ENCODE measurements at regions not wholly inside any gene's neighbourhood (a gene's known extent, or its start where the extent isn't known, plus 50 kb on each side); places are given as distances from the start of the nearest gene placed in this dataset.

GRCh38 chr10:3926258-3926657 is 141.2 kb upstream of the KLF6 start:
- H4K20me1 ChIP-seq (ENCODE audit: insufficient read depth) = no peaks in the 10 kb centered on the region
- CTCF ChIA-PET = no interaction called here
- no peaks in the 10 kb centered on the region for H3K9me2 ChIP-seq (ENCODE audit: insufficient read depth)
- no peaks in the 10 kb centered on the region for H3K36me3 ChIP-seq (ENCODE audit: low read depth)
- intact Hi-C loops (cut with micrococcal nuclease; ENCODE audit: unreplicated experiment) = no loop called here
- H3F3A ChIP-seq (ENCODE audit: insufficient read depth, low read depth) = 0 out of 2 replicates have a peak, but pooled peaks cover 6% of the 10 kb centered on the region
- no TSS peak for BruUV-seq (replicated peaks)
- no peak overlapping the region for H3K27ac ChIP-seq
- no peak overlapping the region for H3K4me2 ChIP-seq
- TF ChIP-seq EZH2 (IDR thresholded peaks at IDR 0.05; ENCODE audit: low read depth) = no peak
- no peak for TF ChIP-seq CTCF (conservative IDR thresholded peaks at IDR 0.05)
- POLR2A ChIA-PET (ENCODE audit: unreplicated experiment) = no interaction called here
- no peak overlapping the region for H3K4me3 ChIP-seq
- no peaks in the 10 kb centered on the region; the same call in 1 of the 2 replicates for H3K4me1 ChIP-seq (replicated peaks; ENCODE audit: insufficient read depth)
- H2AFZ ChIP-seq = no peak overlapping the region
- DNase-seq = no peak
- H3K27me3 ChIP-seq (ENCODE audit: insufficient read depth, low read depth) = no peaks in the 10 kb centered on the region
- no peaks in the 10 kb centered on the region for H3K79me2 ChIP-seq (ENCODE audit: low read depth)
- no peaks in the 10 kb centered on the region for H3K9me3 ChIP-seq (ENCODE audit: insufficient read depth, low read depth)

GRCh38 chr10:3925184-3925583 is 140.2 kb upstream of the KLF6 start:
- POLR2A ChIA-PET (ENCODE audit: unreplicated experiment) = no interaction called here
- TF ChIP-seq EZH2 (IDR thresholded peaks at IDR 0.05; ENCODE audit: low read depth) (no peak), CTCF (conservative IDR thresholded peaks at IDR 0.05) (no peak)

GRCh38 chr10:3924344-3924743 is 139.3 kb upstream of the KLF6 start:
- Histone ChIP-seq H3F3A (ENCODE audit: insufficient read depth, low read depth) (0 out of 2 replicates have a peak, but pooled peaks cover 6% of the 10 kb centered on the region), H3K4me1 (replicated peaks; ENCODE audit: insufficient read depth) (no peaks in the 10 kb centered on the region; the same call in 1 of the 2 replicates), H3K36me3 (ENCODE audit: low read depth) (no peaks in the 10 kb centered on the region), H3K79me2 (ENCODE audit: low read depth) (no peaks in the 10 kb centered on the region), H2AFZ (no peak overlapping the region), H3K27ac (peak overlapping the region; percentile 58), H4K20me1 (ENCODE audit: insufficient read depth) (no peaks in the 10 kb centered on the region), H3K4me3 (no peak overlapping the region), H3K4me2 (no peak overlapping the region), H3K9me3 (ENCODE audit: insufficient read depth, low read depth) (no peaks in the 10 kb centered on the region), H3K27me3 (ENCODE audit: insufficient read depth, low read depth) (no peaks in the 10 kb centered on the region), H3K9me2 (ENCODE audit: insufficient read depth) (no peaks in the 10 kb centered on the region)
- TF ChIP-seq CTCF (conservative IDR thresholded peaks at IDR 0.05) (no peak), EZH2 (IDR thresholded peaks at IDR 0.05; ENCODE audit: low read depth) (no peak)
- POLR2A ChIA-PET (ENCODE audit: unreplicated experiment) = interaction anchor here (0.6 kb wide), 1 partner anchor 459 kb away, joined by 4 read pairs; no protein-coding TSS in a partner anchor
- peak; percentile 10 to 64 for DNase-seq
- CTCF ChIA-PET = no interaction called here
- no TSS peak for BruUV-seq (replicated peaks)
- intact Hi-C loops (cut with micrococcal nuclease; ENCODE audit: unreplicated experiment) = no loop called here

More at GRCh38 chr10:3925184-3925583, 140.2 kb upstream of the KLF6 start:
- H3K9me3 ChIP-seq (ENCODE audit: insufficient read depth, low read depth) = no peaks in the 10 kb centered on the region
- H3K79me2 ChIP-seq (ENCODE audit: low read depth) = no peaks in the 10 kb centered on the region
- BruUV-seq (replicated peaks) = no TSS peak
- no peaks in the 10 kb centered on the region for H3K36me3 ChIP-seq (ENCODE audit: low read depth)
- H3K9me2 ChIP-seq (ENCODE audit: insufficient read depth) = no peaks in the 10 kb centered on the region
- H3K4me2 ChIP-seq = no peak overlapping the region
- DNase-seq = no peak
- H4K20me1 ChIP-seq (ENCODE audit: insufficient read depth) = no peaks in the 10 kb centered on the region
- no peak overlapping the region for H3K27ac ChIP-seq
- no peaks in the 10 kb centered on the region for H3K27me3 ChIP-seq (ENCODE audit: insufficient read depth, low read depth)
- intact Hi-C loops (cut with micrococcal nuclease; ENCODE audit: unreplicated experiment) = no loop called here
- H2AFZ ChIP-seq = no peak overlapping the region
- H3F3A ChIP-seq (ENCODE audit: insufficient read depth, low read depth) = 0 out of 2 replicates have a peak, but pooled peaks cover 6% of the 10 kb centered on the region
- H3K4me1 ChIP-seq (replicated peaks; ENCODE audit: insufficient read depth) = no peaks in the 10 kb centered on the region; the same call in 1 of the 2 replicates
- H3K4me3 ChIP-seq = no peak overlapping the region
- CTCF ChIA-PET = no interaction called here
